Panc1 (cell line): ENCODE measurements at regions not wholly inside any gene's neighbourhood (a gene's known extent, or its start where the extent isn't known, plus 50 kb on each side); places are given as distances from the start of the nearest gene placed in this dataset.

Experiments used
- ATAC-seq: fragments of 200-7000 bp; cut with Tn5 transposase; 2 replicates; pipeline ENCODE4 v1.9.1; 2020; ENCODE audit warnings: mild to moderate bottlenecking, moderate library complexity
- BruUV-seq: library from RNA; stranded (reverse); fragments of 400-500 nt; replicated peaks from 2 replicates; lab custom pipeline; 2021; lab: Mats Ljungman, UMichigan
- CTCF ChIA-PET: fragments of 300-600 bp; sonication (Branson Sonifier 250); formaldehyde crosslinking; loops from one replicate; lab custom pipeline; 2022; ENCODE audit warnings: antibody characterized with exemption; lab: Charles Lee
- POLR2A ChIA-PET: fragments of 300-600 bp; sonication (Branson Sonifier 250); formaldehyde crosslinking; loops from one replicate; lab custom pipeline; 2022; ENCODE audit warnings: antibody characterized with exemption; lab: Charles Lee
- DNase-seq: peaks from one replicate; pipeline ENCODE4 v3.0.0-alpha.2; 2010; ENCODE audit warnings: low read depth, low spot score
- H3K27ac ChIP-seq: 2 replicates; pipeline ENCODE4 v1.5.1; 2011; ENCODE audit warnings: mild to moderate bottlenecking, low read length, inconsistent platforms
- H3K27me3 ChIP-seq: fragments of 200-500 bp; sonication (Bioruptor generic); 2 replicates; pipeline ENCODE4 v1.6.0; 2014; ENCODE audit warnings: low read length, inconsistent platforms; ENCODE audit not compliant: control insufficient read depth, insufficient read depth
- H3K36me3 ChIP-seq: fragments of 200-500 bp; sonication (Bioruptor generic); 2 replicates; pipeline ENCODE4 v1.5.1; 2014; ENCODE audit warnings: inconsistent platforms, mild to moderate bottlenecking, low read length, moderate library complexity; ENCODE audit not compliant: control insufficient read depth, insufficient read depth
- H3K4me1 ChIP-seq: 2 replicates; pipeline ENCODE4 v1.5.1; 2011; ENCODE audit warnings: inconsistent platforms, mild to moderate bottlenecking, low read length, moderate library complexity; ENCODE audit not compliant: control insufficient read depth, insufficient read depth
- H3K4me3 ChIP-seq, 2 experiments: 2 replicates each; pipeline ENCODE4 v1.5.1; 2011 to 2012; ENCODE audit warnings: low read depth in 2 of 2, low read length in 2 of 2, mild to moderate bottlenecking in 2 of 2, inconsistent platforms in 1 of 2, moderate library complexity in 1 of 2
- H3K9me3 ChIP-seq: fragments of 200-500 bp; sonication (Bioruptor generic); 2 replicates; pipeline ENCODE4 v1.5.1; 2014; ENCODE audit warnings: low read depth, mild to moderate bottlenecking, inconsistent platforms, low read length, moderate library complexity; ENCODE audit not compliant: control insufficient read depth, insufficient read depth
- CTCF ChIP-seq: fragments of 450-650 bp; IDR thresholded peaks from 2 replicates; pipeline ENCODE4 v1.5.1; 2017; ENCODE audit warnings: mild to moderate bottlenecking
- POLR2AphosphoS5 ChIP-seq: IDR thresholded peaks from 2 replicates; pipeline ENCODE4 v1.6.1; 2012; ENCODE audit warnings: mild to moderate bottlenecking, low read depth, low read length, moderate library complexity
- REST ChIP-seq, 2 experiments: IDR thresholded peaks; 2 replicates each; pipeline ENCODE4 v1.6.1; 2011 to 2012; ENCODE audit warnings: low read depth in 2 of 2, control low read depth in 1 of 2, low read length in 1 of 2, mild to moderate bottlenecking in 1 of 2, moderate library complexity in 1 of 2; ENCODE audit not compliant: insufficient read depth in 1 of 2
- SIN3A ChIP-seq: IDR thresholded peaks from 2 replicates; pipeline ENCODE4 v1.6.1; 2012; ENCODE audit warnings: low read depth, mild to moderate bottlenecking, low read length, moderate library complexity, borderline replicate concordance; ENCODE audit not compliant: insufficient read depth
- TCF7L2 ChIP-seq: IDR thresholded peaks from 2 replicates; pipeline ENCODE4 v1.6.1; 2011; ENCODE audit warnings: mild to moderate bottlenecking, low read depth, low read length, inconsistent platforms
- in situ Hi-C: cut with HindIII; loops from 2 replicates; pipeline ENCODE4 v1.10.0; 2016; ENCODE audit warnings: low sequenced_read_pairs, low pct_unique_long_range_greater_than_20kb
- intact Hi-C: fragments of 100-400 bp; cut with micrococcal nuclease; formaldehyde crosslinking; loops from one replicate; pipeline ENCODE4 v1.10.0; 2022; ENCODE audit not compliant: unreplicated experiment

GRCh38 chr22:22728382-22728781 lies 84.0 kb downstream of the GGTLC2 start:
- DNase-seq: no peak
- H3K9me3 ChIP-seq: no peaks in the 10 kb centered on the region
- TF ChIP-seq POLR2AphosphoS5 (no peak), TCF7L2 (no peak), REST (IDR thresholded peaks at IDR 0.05; ENCODE audit: insufficient read depth in 1 of 2, low read depth in 2 of 2, low read length in 1 of 2) (no peak), CTCF (no peak), SIN3A (no peak)
- CTCF ChIA-PET: no interaction called here
- H3K36me3 ChIP-seq: no peaks in the 10 kb centered on the region
- POLR2A ChIA-PET: no interaction called here
- in situ Hi-C loops (no loop called here), intact Hi-C loops (no loop called here)
- no peak overlapping the region for H3K4me3 ChIP-seq
- H3K4me1 ChIP-seq: no peaks in the 10 kb centered on the region
- no peak overlapping the region for H3K27ac ChIP-seq
- BruUV-seq: no TSS peak
- no peak for ATAC-seq
- peaks cover 17% of the 10 kb centered on the region for H3K27me3 ChIP-seq

- H3K27me3 ChIP-seq: peaks cover 15% of the 10 kb centered on the region
- DNase-seq (no peak), ATAC-seq (no peak)
- H3K4me3 ChIP-seq: no peak overlapping the region
- no peaks in the 10 kb centered on the region for H3K9me3 ChIP-seq
- intact Hi-C loops: no loop called here
- ChIA-PET CTCF (no interaction called here), POLR2A (no interaction called here)
- TF ChIP-seq CTCF (no peak), REST (IDR thresholded peaks at IDR 0.05; ENCODE audit: insufficient read depth in 1 of 2, low read depth in 2 of 2, low read length in 1 of 2) (no peak), POLR2AphosphoS5 (no peak), TCF7L2 (no peak), SIN3A (no peak)
- BruUV-seq: no TSS peak
- no peaks in the 10 kb centered on the region for H3K36me3 ChIP-seq
- in situ Hi-C loops: no loop called here
- no peak overlapping the region for H3K27ac ChIP-seq
- no peaks in the 10 kb centered on the region for H3K4me1 ChIP-seq
These were observed 86.4 kb downstream of the GGTLC2 start for GRCh38 chr22:22730655-22731373.
